Stimulated activated CD4-positive, alpha-beta T cell treated with anti-CD3 and anti-CD28 coated beads, TNF-alpha, amount 100 ng/mL, for 48 hours (primary cell): ENCODE measurements at regions not wholly inside any gene's neighbourhood (a gene's known extent, or its start where the extent isn't known, plus 50 kb on each side); places are given as distances from the start of the nearest gene placed in this dataset.
"Not testable (repeated sequence)": the region's sequence is repeated elsewhere in the genome, so short reads cannot be mapped to it uniquely, and the experiment has no call there.

Experiments used
- DNase-seq, 3 donors: peaks; one replicate each; pipeline ENCODE4 v3.0.0-alpha.2; 2020; ENCODE audit warnings: low read depth in 3 of 3

DNA sequence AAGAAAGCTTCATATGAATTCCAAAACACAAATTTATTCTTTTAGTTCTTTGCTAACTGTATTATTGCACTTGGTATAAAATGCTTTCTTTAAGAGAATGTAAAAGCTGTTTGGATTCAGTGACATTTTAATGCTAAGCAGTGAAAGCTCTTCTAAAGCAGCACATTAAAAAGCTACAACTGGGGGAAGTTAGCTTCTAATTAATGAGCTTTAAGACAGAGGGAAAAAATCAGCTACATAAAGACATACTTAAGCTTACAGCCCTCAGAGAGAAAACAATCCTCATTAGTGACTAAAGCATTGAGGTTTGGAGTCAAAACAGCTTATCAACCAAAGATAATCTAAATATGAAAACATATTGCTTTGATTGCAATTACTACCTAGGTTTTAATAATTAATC lies 1222.2 kb upstream of the SPRY2 start:
- no peak for DNase-seq

DNA sequence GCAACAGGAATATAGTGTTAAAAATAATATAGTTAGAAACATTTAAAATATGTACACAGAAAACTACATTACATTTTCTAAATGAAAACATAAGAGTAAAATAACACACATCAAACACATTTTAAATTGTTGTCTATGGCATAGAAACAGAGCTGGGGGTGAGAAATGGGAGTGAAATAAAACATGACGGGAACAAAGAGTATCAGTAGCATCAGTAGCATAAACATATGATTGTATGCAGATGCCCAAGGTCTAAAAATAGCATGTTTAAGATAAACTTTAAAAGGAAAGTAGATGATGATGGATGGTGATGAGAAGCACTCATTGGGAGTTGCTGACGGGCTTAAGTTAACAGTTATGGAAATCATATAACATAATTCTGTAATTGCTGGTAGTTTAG lies 1221.7 kb upstream of the SPRY2 start:
- DNase-seq: no peak

DNA sequence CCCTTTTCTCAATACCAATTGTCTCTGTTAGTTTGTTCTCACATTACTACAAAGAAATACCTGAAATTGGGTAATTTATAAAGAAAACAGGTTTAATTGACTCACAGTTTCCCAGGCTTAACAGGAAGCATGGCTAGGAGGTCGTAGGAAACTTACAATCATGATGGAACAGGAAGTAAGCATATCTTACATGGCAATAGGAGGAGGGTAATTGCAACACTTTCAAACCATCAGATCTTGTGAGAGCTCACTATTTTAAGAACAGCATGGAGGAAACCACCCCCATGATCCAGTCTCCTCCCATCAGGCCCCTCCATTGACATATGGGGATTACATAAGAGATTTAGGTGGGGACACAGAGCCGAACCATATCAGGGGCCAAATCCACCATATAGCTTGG lies 1210.1 kb upstream of the SPRY2 start:
- no peak for DNase-seq

DNA sequence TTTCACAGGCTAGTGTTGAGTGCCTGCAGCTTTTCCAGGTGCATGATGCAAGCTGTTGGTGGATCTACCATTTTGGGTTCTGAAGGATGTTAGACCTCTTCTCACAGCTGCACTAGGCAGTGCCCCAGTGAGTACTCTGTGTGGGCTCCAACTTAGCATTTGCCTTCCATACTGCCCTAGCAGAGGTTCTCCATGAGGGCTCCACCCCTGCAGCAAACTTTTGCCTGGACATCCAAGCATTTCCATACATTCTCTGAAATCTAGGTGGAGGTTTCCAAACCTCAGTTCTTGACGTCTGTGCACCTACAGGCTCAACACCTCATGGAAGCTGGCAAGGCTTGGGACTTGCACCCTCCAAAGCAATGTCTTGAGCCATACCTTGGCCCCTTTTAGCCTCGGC lies 1205.4 kb upstream of the SPRY2 start:
- DNase-seq: not testable (repeated sequence)

DNA sequence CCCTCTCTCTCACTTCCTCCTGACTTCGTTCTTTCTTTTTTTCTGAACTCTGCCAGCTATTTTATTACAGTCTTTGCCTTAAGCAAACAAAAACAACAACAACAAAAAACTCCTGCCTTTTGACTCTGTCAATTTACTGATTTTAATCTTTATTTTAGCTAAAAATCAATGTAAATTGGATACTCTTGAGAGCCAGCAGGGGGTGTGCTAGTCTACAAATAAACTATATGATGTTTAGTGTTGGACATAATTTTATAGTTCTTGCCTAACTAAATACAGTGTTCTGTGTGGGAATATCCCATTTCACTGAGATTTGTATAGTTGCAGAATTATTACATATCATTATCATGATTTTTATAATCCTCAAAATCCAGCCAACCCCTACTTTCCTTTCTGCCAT lies 1199.9 kb upstream of the SPRY2 start:
- no peak for DNase-seq

DNA sequence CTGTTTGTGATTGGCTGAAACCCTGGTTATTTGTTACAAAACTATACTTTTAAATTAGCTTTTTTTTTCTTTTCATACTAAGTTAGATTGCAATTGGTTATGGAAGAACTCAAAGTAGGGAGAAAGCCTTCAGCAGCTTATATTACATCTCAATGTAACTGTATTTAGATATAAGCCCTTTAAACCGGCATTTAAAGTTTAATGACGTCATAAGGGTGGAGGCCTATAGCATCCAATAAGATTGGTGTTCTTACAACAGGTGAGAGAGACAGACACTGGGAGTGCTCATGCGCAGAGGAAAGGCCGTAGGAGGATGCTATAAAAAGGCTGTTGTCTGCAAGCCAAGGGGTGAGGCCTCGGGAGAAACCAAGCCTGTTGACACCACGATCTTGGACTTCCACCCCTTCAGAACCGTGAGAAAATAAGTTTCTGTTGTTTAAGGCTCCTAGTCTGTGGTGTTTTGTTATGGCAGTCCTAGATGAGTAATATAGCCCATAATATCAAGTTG lies 1198.8 kb upstream of the SPRY2 start:
- no peak for DNase-seq

DNA sequence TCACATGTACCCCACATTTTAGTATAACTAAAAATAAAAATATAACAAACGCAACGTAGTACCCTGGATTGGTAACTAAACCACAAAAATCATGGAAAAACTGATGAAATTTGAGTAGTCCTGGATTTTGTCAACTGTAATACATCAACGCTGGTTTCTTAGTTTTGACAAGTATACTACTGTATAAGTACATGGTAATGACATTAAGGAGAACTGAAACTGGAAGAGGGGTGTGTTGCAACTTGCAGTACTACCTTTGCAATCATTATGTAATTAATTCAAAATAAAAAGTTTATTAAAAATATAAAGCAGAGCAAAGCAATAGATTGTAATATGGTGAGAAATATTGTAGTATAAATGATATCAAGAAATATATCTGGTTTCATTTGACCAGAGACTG lies 1158.0 kb upstream of the SPRY2 start:
- DNase-seq: no peak

DNA sequence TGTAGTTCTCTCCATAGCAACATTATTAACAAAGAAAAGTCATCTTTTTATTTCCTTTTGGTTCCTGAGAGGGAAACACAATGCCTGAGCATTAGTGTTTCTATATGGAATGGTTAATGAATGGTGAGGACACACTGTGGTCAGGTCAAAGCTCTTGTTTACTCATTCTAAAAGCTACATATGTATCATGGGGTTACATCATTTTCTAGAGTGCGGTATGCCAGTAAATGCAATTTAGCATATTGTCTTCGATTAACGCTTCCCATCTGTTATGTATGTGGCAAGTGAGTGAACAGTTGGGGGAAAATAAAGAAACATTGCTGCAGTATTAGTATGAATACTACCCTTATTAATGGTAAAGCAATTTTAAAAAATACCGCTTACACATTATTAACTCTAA lies 1152.2 kb upstream of the SPRY2 start:
- DNase-seq: no peak

DNA sequence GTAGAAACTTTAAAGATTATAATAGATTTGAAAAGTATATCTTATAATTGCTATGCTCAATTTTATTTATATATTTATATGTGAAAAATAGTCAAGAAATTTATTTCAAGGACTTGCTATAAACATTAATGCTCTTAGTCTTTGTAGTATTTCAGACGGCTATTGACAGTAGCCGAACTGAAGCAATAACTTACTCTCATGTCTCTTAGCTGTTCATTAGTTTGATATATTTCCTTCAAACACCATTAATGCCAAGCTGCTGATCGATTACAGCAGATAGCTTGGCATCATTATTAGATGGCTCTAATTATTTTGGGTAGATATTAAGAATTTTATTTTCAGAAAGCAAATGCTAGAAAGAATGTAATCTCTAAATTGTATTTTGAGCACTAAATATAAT lies 1151.5 kb upstream of the SPRY2 start:
- no peak for DNase-seq

DNA sequence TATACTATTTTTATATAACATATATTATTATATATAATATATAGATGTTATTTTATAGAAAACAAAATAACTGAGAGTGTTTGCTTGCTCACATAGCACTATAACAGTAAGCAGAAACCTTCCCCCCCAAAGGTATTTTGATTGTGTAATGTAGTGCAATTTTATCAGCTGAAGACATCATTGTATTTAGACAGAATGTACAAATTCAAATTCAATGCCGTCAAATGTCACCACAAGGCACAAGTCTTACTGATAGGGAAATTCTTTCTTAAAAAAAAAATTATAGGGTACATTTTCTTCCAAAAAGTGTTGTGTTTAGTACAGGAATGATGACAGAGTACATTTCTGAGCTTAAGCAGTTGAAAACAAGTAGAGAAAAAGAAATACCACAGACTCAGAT lies 1147.1 kb upstream of the SPRY2 start:
- DNase-seq: no peak

DNA sequence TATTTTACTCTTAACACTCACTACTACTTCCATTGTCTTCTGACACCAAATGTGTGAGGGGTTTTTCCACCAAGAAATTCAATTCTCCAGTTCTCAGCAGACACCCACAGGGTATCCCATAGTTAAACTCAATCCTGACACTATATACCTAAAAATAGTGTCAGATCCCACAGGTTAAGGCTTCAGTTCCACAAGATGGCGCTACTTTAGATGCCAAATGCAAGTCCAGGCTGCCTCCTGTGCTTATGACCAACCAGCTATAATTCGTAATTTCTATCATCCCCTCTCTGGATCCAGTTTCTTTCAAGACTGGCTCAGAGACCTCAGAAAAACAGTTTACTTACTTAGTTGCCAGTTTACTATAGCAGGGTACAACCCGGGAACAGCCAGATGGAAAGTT lies 1146.2 kb upstream of the SPRY2 start:
- no peak for DNase-seq

DNA sequence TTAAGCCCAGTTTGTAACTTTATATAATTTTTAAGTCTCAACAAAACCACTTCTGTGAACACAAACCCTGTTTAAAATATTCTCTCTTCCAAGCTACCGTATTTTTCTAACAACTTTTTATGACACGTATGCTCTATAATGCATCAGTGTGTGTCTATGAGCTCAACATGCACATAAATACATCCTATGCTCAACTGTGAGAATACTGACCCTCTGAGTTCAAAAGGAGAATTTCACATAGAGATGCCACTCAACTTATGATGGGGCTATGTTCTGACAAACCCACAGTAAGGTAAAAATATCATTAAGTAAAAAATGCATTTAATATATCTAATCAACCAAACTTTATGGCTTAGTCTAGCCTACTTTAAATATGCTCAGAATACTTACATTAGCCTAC lies 1139.7 kb upstream of the SPRY2 start:
- DNase-seq: no peak

DNA sequence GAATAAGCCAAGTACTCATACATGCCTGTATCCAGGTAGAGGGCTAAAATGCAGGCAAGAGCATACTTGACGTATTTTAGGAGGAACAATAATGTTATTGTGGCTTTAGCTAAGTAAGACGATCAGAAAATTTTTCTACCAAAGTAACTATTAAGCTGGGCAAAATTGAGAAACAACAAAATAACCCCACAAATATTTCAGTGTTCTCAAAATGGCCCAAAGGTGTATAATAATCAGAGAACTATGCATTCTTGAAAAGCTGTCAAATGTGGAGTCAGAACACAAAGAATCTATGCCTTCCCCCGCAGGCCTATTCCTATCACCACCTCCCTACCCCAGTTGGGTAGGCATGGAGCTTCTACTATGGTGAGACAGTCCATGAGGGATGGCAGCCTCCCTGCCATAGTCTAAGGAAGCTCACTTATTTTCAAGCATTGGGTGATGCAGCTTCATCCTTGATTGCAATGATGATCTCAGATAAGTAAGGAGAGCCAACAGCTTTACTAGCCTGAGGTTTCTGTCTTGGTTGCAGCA lies 1132.5 kb upstream of the SPRY2 start:
- no peak for DNase-seq

DNA sequence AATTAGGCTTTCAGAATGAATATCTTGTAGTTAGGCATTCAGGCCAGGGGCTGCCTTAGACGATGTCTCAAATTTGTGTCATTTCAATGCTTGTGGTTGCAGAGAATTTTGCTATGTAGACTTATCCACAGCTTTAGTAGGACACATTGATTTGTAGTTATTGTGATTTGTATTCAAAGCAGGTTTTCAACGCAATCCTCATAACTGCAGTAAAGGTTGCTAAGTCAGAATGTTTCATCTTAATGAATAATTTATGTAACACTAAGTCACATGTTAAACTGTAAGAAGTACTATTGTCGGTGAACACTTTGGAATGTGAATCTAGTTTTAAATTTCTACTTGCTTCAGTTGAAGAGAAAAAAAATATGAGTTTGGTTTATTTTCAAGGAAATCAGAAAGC lies 1117.2 kb upstream of the SPRY2 start:
- no peak for DNase-seq

DNA sequence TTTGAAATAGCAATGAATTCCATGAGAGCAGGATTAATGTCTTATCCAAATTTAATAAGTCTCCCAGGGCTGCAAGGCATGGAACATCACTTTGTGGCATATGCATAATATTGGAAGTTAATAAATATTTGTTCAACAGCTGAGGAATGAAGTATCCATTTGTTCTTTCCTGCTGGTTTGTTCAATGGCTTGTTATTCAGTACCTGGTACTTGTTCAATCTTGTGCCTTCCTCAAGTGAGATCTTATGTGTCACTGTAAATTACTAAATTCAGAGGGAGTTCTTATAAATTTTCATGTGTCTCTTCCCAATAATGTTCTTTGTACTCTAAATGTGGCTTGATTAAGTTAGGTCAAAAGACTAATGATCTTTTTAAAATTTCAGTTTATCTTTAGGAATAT lies 1105.5 kb upstream of the SPRY2 start:
- no peak for DNase-seq

DNA sequence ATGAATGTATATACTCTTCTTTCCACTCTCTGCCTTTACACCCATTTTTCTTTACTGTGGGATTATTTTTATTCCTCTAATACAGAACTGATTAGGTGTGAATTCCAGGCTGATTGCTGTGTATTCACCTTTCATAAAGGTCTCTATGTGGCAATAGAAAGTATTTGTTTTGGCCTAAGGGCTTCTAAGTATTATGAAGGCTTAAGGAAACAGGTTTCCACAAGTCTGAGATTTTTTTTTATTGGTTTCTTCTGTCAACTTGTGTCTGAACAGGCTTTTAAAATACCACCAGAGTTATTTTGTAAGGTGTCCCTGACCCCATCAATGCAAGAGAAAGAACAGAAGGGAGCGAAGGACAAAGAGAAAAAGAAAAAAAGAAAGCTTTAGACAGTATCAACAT lies 1102.0 kb upstream of the SPRY2 start:
- no peak for DNase-seq

DNA sequence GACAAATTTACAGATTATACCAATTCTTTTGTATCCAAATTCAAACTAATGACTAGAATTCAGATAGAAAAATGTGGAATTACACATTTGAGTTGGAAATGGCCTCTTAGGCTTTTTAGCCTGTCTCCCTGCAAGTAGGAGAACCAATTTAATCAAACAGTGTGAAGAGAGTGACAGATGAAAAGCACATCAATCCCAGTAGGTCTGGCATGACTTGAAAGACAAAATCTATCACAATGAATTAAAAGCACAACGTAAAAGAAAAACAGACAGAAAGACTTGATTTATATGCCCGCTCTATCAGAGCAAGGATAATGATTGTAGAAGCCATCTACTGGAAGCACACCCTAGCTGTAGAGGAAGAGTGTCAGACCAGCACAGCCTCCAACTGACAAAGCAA lies 1084.4 kb upstream of the SPRY2 start:
- no peak for DNase-seq

DNA sequence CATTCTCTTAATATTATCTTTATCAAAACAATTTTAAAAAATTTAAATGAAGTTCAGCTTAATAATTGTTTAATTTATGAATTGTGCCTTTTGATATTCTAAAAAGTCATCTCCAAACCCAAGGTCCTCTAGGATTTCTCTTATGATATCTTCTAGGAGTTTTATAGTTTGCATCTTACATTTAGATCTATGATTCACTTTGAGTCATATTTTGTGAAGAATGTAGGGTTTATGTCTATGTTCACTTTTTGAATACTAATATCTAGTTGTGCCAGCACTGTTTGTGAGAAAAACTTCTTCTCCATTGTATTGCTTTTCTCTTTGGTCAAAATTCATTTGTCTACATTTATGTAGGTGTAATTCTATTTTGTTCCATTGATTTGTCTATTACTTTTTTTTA lies 1068.4 kb upstream of the SPRY2 start:
- DNase-seq: no peak

DNA sequence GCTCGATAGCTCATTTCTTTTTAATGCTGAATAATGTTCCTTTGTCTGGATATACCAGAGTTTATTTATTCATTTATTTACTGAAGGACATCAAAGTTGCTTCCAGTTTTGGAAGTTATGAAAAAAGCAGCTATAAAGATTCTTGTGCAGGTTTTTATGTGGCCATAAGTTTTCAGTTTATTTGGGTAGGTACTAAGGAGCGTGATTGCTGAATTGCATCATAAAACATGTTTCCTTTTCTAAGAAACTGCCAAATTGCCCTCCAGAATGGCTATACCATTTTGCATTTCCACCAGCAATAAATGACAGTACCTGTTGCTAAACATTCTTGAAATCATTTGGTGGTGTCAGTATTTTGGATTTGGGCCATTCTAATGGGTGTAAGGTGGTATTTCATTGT lies 1067.7 kb upstream of the SPRY2 start:
- no peak for DNase-seq

DNA sequence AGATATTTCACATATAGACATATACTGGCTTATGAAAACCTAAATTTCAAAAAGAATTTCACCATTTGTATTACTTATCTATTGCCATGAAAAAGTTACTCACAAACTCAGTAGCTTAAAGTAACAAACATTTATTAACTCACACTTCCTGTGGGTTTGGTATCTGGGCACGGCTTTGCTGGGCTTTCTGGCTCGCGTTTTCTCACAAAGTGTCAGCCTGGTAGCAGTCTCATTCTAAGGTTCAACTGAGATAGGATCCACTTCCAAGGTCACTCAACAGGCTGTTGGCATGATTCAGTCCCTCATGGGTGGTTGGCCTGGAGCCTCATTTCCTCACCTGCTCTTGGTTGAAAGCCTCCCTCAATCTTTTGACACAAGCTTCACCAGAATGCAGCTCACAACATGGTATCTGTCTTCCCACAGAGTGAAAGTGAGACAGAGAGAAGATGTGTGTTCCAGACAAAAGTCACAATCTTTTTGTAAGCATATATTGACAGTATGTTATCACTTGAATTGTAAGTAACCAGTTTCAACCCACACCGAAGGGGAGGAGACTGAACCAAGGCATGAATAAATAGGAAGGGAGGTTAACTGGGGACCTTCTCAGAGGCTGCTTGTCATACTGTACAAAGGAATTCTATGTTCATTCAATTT lies 1065.8 kb upstream of the SPRY2 start:
- no peak for DNase-seq

DNA sequence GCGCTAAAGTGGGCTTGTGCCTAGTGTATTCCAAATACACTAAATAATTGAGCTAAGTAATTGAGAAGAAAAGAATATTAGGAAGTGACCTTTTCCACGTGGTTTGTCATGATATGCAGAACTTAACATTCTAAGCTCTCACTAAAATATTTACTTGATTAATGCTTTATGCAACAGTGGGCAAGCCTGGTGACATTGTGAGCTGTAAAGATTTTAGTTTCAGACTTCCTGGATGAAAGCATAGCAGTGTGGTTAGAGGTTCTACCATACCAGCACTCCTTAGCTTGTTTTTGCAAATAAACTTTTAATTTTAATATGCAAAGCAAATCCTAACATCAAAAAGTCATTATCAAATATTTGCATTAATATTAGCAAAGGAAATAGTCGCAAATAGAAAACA lies 1065.1 kb upstream of the SPRY2 start:
- no peak for DNase-seq

DNA sequence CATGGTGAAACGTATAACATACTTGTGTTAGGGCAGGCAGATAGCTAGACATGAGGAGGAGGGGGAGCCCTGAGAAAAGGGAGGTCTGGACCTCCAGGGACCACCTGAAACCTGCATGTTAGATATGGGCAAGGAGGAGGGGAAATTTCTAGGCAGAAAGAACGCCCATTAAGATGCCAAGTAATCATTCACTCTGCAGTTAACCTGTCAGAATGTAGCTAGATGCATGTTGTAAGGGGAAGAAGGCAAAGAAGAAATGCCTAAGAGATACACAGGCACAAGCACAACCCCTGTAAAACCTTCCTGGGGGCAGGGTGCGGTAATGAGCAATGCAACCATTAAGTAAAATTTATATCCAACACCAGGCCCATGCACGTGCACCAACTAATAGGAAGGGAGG lies 1055.3 kb upstream of the SPRY2 start:
- DNase-seq: no peak

DNA sequence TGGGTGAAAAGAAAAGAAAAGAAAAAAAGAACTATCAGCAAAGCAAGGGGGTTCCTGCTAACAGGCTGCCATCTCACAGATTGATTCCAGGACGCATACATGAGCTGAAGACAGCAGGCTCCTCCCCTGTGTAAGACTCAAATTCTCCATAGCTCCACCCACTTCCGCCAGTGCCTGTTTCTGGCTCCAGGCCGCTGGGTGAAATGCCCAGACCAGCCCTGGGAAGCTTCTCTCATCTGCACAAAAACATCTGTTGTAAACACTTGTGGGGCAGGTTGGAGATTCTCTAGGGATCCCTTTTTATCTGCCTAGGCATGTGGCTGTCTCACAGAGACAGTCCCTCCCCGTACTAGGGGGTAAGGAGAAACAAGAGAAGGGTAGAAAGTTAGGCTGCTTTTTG lies 1054.4 kb upstream of the SPRY2 start:
- DNase-seq: no peak

DNA sequence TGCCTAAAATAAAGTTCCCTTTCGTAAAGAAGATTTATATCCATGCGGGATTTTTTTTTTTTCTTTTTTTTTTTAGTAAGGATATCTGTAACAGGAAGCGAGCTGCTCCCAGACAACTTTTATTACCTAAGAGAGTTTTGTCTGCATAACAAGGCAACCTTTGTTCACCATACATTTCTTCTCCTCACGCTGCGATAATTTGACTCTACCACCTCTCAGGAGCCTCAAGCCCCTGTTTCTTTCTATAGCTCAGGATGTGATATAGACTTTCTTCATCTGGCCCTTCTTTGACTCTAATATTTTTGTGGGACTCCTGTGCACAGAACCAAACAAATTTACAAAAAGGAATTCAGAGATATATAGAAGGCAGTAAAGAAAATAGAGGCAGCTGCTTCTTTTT lies 1053.7 kb upstream of the SPRY2 start:
- DNase-seq: no peak
